HCT116 (cell line): ENCODE measurements at regions not wholly inside any gene's neighbourhood (a gene's known extent, or its start where the extent isn't known, plus 50 kb on each side); places are given as distances from the start of the nearest gene placed in this dataset.

ENCODE experiments used
- ATAC-seq: fragments of 200-7000 bp; cut with Tn5 transposase; 2 replicates; pipeline ENCODE4 v1.9.1; 2020; ENCODE audit warnings: mild to moderate bottlenecking, moderate library complexity
- BruUV-seq: library from RNA; stranded (reverse); fragments of 400-500 nt; replicated peaks from 2 replicates; lab custom pipeline; 2021; lab: Mats Ljungman, UMichigan
- CTCF ChIA-PET: fragments of 300-600 bp; sonication (Branson Sonifier 250); formaldehyde crosslinking; loops from one replicate; lab custom pipeline; 2021; ENCODE audit warnings: antibody characterized with exemption; lab: Charles Lee
- POLR2A ChIA-PET: fragments of 300-600, 350-600 bp; sonication (Branson Sonifier 250); formaldehyde crosslinking; loops from one replicate; lab custom pipeline; 2021; ENCODE audit warnings: antibody characterized with exemption; lab: Charles Lee
- RAD21 ChIA-PET, 2 experiments: fragments of 300-600 bp; sonication (Branson Sonifier 250); formaldehyde crosslinking; loops; one replicate each; lab custom pipeline; 2023; ENCODE audit warnings: low total read pairs in 2 of 2; ENCODE audit not compliant: uncharacterized antibody in 2 of 2, unreplicated experiment in 2 of 2, low non-redundant PET in 1 of 2; lab: Charles Lee
- DNase-seq: peaks from one replicate; pipeline ENCODE4 v3.0.0-alpha.2; 2010; ENCODE audit warnings: low read depth, low spot score
- H2AFZ ChIP-seq: fragments of 200-600 bp; shearing (Covaris generic), sonication (generic); 2 replicates; pipeline ENCODE4 v1.6.1; 2017; ENCODE audit warnings: low read depth, mixed run types, mixed read lengths, antibody characterized with exemption, low read length; ENCODE audit not compliant: poor library complexity, severe bottlenecking
- H3K27ac ChIP-seq: 2 replicates; pipeline ENCODE4 v1.5.1; 2012; ENCODE audit warnings: low read depth, low read length
- H3K27me3 ChIP-seq: fragments of 200-600 bp; sonication (generic); 2 replicates; pipeline ENCODE4 v1.6.1; 2016; ENCODE audit warnings: mixed run types, low read length, mixed read lengths; ENCODE audit not compliant: insufficient read depth
- H3K36me3 ChIP-seq, 2 experiments: fragments of 200-500 bp in 1 of 2; fragments of 200-600 bp in 1 of 2; sonication (Bioruptor generic) in 1 of 2; sonication (generic) in 1 of 2; 2 replicates each; pipeline versions ENCODE4 v1.5.1 to v1.6.1; 2014 to 2016; ENCODE audit warnings: low read length in 2 of 2, inconsistent platforms in 1 of 2, mixed read lengths in 1 of 2, mixed run types in 1 of 2; ENCODE audit not compliant: insufficient read depth in 2 of 2, control insufficient read depth in 1 of 2
- H3K4me1 ChIP-seq, 2 experiments: fragments of 200-600 bp in 1 of 2; sonication (generic) in 1 of 2; 2 replicates each; pipeline versions ENCODE4 v1.5.1 to v1.6.1; 2012 to 2017; ENCODE audit warnings: low read length in 2 of 2, inconsistent platforms in 1 of 2, mild to moderate bottlenecking in 1 of 2, mixed read lengths in 1 of 2, mixed run types in 1 of 2, moderate library complexity in 1 of 2; ENCODE audit not compliant: insufficient read depth in 2 of 2, control insufficient read depth in 1 of 2
- H3K4me2 ChIP-seq: fragments of 200-600 bp; sonication (generic); 2 replicates; pipeline ENCODE4 v1.6.1; 2017; ENCODE audit warnings: mixed run types, low read length, mixed read lengths
- H3K4me3 ChIP-seq, 2 experiments: fragments of 200-600 bp in 1 of 2; sonication (generic) in 1 of 2; replicated peaks in 1 of 2; 2 replicates each; pipeline ENCODE4 v1.5.1; 2011 to 2016; ENCODE audit warnings: low read length in 2 of 2, control low read depth in 1 of 2, low read depth in 1 of 2, mild to moderate bottlenecking in 1 of 2, mixed read lengths in 1 of 2, mixed run types in 1 of 2
- H3K79me2 ChIP-seq: fragments of 200-600 bp; sonication (generic); 2 replicates; pipeline ENCODE4 v1.6.1; 2017; ENCODE audit warnings: mild to moderate bottlenecking, mixed run types, low read length, moderate library complexity, mixed read lengths; ENCODE audit not compliant: insufficient read depth
- H3K9ac ChIP-seq: fragments of 200-600 bp; sonication (generic); 2 replicates; pipeline ENCODE4 v1.6.1; 2016; ENCODE audit warnings: low read length, mixed read lengths
- H3K9me2 ChIP-seq: fragments of 200-600 bp; sonication (generic), shearing (Covaris generic); 2 replicates; pipeline ENCODE4 v1.6.1; 2017; ENCODE audit warnings: mixed run types, mild to moderate bottlenecking, moderate library complexity; ENCODE audit not compliant: insufficient read depth
- H3K9me3 ChIP-seq, 2 experiments: fragments of 200-500 bp in 1 of 2; fragments of 200-600 bp in 1 of 2; sonication (Bioruptor generic) in 1 of 2; sonication (generic) in 1 of 2; 2 replicates each; pipeline ENCODE4 v1.6.1; 2014 to 2017; ENCODE audit warnings: low read length in 2 of 2, mixed read lengths in 2 of 2, inconsistent platforms in 1 of 2, low read depth in 1 of 2, mild to moderate bottlenecking in 1 of 2, mixed run types in 1 of 2, moderate library complexity in 1 of 2; ENCODE audit not compliant: control insufficient read depth in 1 of 2, insufficient read depth in 1 of 2
- H4K20me1 ChIP-seq: fragments of 200-600 bp; sonication (generic), shearing (Covaris generic); 2 replicates; pipeline ENCODE4 v1.6.1; 2017; ENCODE audit warnings: mixed run types, mild to moderate bottlenecking, moderate library complexity; ENCODE audit not compliant: insufficient read depth
- ATF3 ChIP-seq: IDR thresholded peaks from 2 replicates; pipeline ENCODE4 v1.6.1; 2012
- CBX3 ChIP-seq: IDR thresholded peaks from 2 replicates; pipeline ENCODE4 v1.6.1; 2012; ENCODE audit warnings: low read depth
- CTCF ChIP-seq, 3 experiments: fragments of 200-600 bp in 1 of 3; sonication (generic) in 1 of 3; IDR thresholded peaks in 2 of 3; conservative IDR thresholded peaks in 1 of 3; 2 replicates each; pipeline ENCODE4 v1.5.1; 2012 to 2017; ENCODE audit warnings: low read depth in 2 of 3, low read length in 2 of 3, antibody characterized with exemption in 1 of 3, borderline replicate concordance in 1 of 3, control low read depth in 1 of 3, mild to moderate bottlenecking in 1 of 3, mixed read lengths in 1 of 3, mixed run types in 1 of 3, moderate library complexity in 1 of 3; ENCODE audit not compliant: insufficient read depth in 1 of 3
- EGR1 ChIP-seq: IDR thresholded peaks from 2 replicates; pipeline ENCODE4 v1.6.1; 2012; ENCODE audit warnings: low read depth
- FOSL1 ChIP-seq: IDR thresholded peaks from 2 replicates; pipeline ENCODE4 v1.6.1; 2012; ENCODE audit warnings: low read depth
- JUND ChIP-seq: IDR thresholded peaks from 2 replicates; pipeline ENCODE4 v1.6.1; 2012
- MAX ChIP-seq: IDR thresholded peaks from 2 replicates; pipeline ENCODE4 v1.6.1; 2012
- POLR2A ChIP-seq: IDR thresholded peaks from 2 replicates; pipeline ENCODE4 v1.7.0; 2011; ENCODE audit warnings: borderline replicate concordance; ENCODE audit not compliant: insufficient read depth, insufficient read length; ENCODE audit errors: extremely low read depth
- RAD21 ChIP-seq: IDR thresholded peaks from 2 replicates; pipeline ENCODE4 v1.6.1; 2012; ENCODE audit warnings: low read depth, mild to moderate bottlenecking
- REST ChIP-seq: IDR thresholded peaks from 2 replicates; pipeline ENCODE4 v1.6.1; 2012; ENCODE audit warnings: low read depth
- SIN3A ChIP-seq: IDR thresholded peaks from 2 replicates; pipeline ENCODE4 v1.6.1; 2012; ENCODE audit warnings: low read depth
- TCF7L2 ChIP-seq: IDR thresholded peaks from 2 replicates; pipeline ENCODE4 v1.7.0; 2011; ENCODE audit warnings: borderline replicate concordance, inconsistent platforms; ENCODE audit not compliant: insufficient read depth, insufficient read length; ENCODE audit errors: extremely low read depth
- YY1 ChIP-seq: IDR thresholded peaks from 2 replicates; pipeline ENCODE4 v1.6.1; 2011; ENCODE audit warnings: low read length, low read depth, moderate library complexity, mild to moderate bottlenecking; ENCODE audit not compliant: insufficient replicate concordance; ENCODE audit errors: extremely low read depth
- ZBTB33 ChIP-seq: IDR thresholded peaks from 2 replicates; pipeline ENCODE4 v1.6.1; 2011; ENCODE audit warnings: mild to moderate bottlenecking, low read length, moderate library complexity; ENCODE audit not compliant: insufficient replicate concordance; ENCODE audit errors: extremely low read depth
- ZFX ChIP-seq: fragments of 450-650 bp; IDR thresholded peaks from 2 replicates; pipeline ENCODE4 v1.6.1; 2017
- ZNF274 ChIP-seq: fragments of 200-500 bp; sonication (Bioruptor generic); IDR thresholded peaks from 2 replicates; pipeline ENCODE4 v1.6.1; 2014; ENCODE audit warnings: mild to moderate bottlenecking, low read depth, low read length, inconsistent platforms
- intact Hi-C: fragments of 100-400 bp; cut with micrococcal nuclease; formaldehyde crosslinking; loops from 2 replicates; pipeline ENCODE4 v1.10.0; 2022

- Histone ChIP-seq H2AFZ (no peak overlapping the region), H3K9me3 (no peaks in the 10 kb centered on the region), H3K27me3 (peaks cover 9% of the 10 kb centered on the region; the same call in 1 of the 2 replicates), H3K4me1 (peaks cover 7% of the 10 kb centered on the region in 2 experiments; a peak in 3 of 4 replicates), H3K4me2 (0 out of 2 replicates have a peak overlapping the region, but pooled peaks have one; percentile 14), H3K36me3 (no peaks in the 10 kb centered on the region), H3K9ac (no peak overlapping the region), H3K9me2 (no peaks in the 10 kb centered on the region), H3K4me3 (no peak overlapping the region), H4K20me1 (no peaks in the 10 kb centered on the region), H3K27ac (no peak overlapping the region), H3K79me2 (no peaks in the 10 kb centered on the region)
- ChIA-PET RAD21 (no interaction called here), CTCF (interaction anchor here (3.1 kb wide), 1 partner anchor 116 kb away, joined by 9 read pairs; no protein-coding TSS in a partner anchor), POLR2A (no interaction called here)
- intact Hi-C loops: loop anchor here (10.0 kb wide), 2 partner anchors 53 to 573 kb away; no protein-coding TSS in a partner anchor
- BruUV-seq: no TSS peak
- TF ChIP-seq ATF3 (no peak), CBX3 (no peak), POLR2A (no peak), TCF7L2 (no peak), ZNF274 (no peak), SIN3A (no peak), ZBTB33 (no peak), YY1 (no peak), REST (no peak), ZFX (no peak), MAX (no peak), EGR1 (no peak), FOSL1 (no peak), RAD21 (no peak), CTCF (IDR thresholded peaks at IDR 0.05 in 2 of 3, conservative IDR thresholded peaks at IDR 0.05 in 1 of 3; ENCODE audit: borderline replicate concordance in 1 of 3, insufficient read depth in 1 of 3, low read depth in 2 of 3, low read length in 2 of 3) (no peak), JUND (no peak)
- ATAC-seq (no peak), DNase-seq (no peak)
Observed at GRCh38 chr15:29567336-29567735, 254.9 kb downstream of the TJP1 start.
